GM12864 (cell line): ENCODE measurements at regions not wholly inside any gene's neighbourhood (a gene's known extent, or its start where the extent isn't known, plus 50 kb on each side); places are given as distances from the start of the nearest gene placed in this dataset.

Source experiments
- DNase-seq: peaks from one replicate; pipeline ENCODE4 v3.0.0-alpha.2; 2011; ENCODE audit warnings: low read depth
- H3K4me3 ChIP-seq: 2 replicates; pipeline ENCODE4 v1.5.1; 2011; ENCODE audit warnings: mild to moderate bottlenecking, low read depth, low read length, control low read depth
- TF ChIP-seq, protein P1 (sequence below): IDR thresholded peaks from 2 replicates; pipeline ENCODE4 v1.5.1; 2011; ENCODE audit warnings: low read depth, mild to moderate bottlenecking, moderate library complexity, low read length, control low read depth, inconsistent platforms; ENCODE audit errors: missing control alignments

DNA sequence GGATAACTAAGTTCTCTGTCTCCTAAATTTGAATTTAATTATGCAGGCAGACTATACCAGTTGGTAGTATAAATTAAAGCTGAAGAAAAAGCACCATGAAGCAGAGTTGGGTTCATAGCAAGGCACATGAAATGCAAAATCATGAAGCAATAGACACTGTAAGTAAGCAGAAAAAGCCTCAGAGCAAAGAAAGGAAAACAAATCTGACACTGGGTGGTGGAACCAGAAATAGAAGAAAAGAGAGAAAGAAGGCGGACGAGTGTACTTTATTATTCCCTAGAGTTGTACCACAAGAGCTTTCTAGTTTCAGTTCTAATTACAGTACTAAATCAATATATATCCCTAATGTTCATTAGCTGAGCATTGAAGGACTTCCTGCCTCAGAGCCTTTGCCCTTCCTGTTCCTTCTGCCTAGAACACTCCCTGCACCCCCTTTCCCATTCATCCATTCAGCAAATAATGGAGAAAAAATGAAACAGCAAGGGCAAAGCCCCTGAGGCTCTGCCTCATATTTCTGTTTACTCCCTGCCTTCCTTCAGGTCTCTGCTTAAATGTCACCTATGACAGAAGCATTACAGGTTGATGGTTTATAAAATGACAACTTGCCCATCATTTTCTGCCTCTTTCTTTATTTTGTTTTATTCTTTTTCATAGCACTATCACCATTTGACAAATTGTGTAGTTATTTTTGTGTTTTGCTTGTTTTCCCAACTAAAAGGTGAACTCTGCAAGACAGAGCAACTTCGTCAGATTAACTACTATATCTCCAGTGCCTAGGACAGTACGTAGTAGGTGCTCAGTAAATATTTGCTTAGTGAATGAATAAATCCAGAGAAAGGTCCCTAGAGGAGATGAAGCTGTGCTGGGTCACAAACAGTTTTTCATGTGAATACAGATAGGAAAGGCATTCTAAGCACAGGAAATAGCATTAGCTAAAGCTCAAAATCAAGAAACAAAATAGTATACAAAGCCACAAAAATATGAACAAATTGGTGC lies 154.0 kb upstream of the RASGEF1B start:
- TF ChIP-seq, protein P1, sequence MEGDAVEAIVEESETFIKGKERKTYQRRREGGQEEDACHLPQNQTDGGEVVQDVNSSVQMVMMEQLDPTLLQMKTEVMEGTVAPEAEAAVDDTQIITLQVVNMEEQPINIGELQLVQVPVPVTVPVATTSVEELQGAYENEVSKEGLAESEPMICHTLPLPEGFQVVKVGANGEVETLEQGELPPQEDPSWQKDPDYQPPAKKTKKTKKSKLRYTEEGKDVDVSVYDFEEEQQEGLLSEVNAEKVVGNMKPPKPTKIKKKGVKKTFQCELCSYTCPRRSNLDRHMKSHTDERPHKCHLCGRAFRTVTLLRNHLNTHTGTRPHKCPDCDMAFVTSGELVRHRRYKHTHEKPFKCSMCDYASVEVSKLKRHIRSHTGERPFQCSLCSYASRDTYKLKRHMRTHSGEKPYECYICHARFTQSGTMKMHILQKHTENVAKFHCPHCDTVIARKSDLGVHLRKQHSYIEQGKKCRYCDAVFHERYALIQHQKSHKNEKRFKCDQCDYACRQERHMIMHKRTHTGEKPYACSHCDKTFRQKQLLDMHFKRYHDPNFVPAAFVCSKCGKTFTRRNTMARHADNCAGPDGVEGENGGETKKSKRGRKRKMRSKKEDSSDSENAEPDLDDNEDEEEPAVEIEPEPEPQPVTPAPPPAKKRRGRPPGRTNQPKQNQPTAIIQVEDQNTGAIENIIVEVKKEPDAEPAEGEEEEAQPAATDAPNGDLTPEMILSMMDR: no peak
- H3K4me3 ChIP-seq: no peak overlapping the region
- no peak for DNase-seq

DNA sequence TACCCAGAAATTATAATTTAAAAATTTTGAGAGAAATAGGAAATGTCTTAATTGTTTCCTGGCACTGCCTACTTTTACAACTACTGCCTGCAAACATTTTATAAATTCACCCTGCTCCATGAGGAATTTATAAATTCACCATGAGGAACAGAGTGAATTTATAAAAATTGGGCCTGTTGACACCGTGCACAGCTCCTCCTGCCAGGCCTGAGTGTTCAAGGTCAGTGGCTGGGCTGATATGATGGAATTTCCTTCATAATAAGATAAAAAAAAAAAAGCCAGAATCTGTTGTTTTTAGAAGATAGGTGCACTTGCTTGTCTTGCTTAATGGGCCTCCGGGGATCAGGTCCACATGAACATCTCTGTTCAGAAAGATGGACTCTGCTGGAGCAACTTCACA lies 151.7 kb upstream of the RASGEF1B start:
- DNase-seq: no peak
- H3K4me3 ChIP-seq: no peak overlapping the region
- TF ChIP-seq, protein P1: no peak

DNA sequence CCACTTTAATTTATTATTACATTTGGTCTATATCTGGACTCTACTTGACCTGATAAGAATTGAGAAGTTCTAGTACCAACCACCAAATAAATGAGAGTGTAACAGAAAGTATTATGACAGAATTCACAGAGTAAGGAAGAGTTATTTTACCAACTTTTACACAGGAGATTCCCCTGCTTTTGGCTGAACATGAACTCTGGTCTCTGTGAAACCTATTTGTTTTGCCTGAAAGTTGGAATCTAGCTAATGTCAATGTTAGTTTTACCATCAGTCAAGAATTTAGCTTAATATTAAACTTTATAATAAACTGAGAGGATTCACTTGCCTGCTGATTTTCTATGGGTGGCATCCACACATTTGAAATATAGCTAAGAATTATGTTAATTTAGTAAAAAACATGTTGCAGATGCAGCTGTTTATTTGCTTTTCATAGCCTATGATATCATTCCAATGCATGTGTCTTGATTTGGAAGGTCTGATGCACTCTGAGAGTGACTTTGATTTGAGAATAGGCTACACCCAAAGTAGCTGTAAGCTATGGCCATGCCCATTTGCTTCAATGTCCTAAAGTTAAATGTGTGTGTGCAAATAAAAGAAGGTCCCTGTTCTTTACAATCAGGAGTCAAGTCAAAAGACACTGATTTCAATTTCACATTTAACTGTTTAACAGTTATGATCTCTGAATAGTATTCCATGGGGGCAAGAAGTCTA lies 150.9 kb upstream of the RASGEF1B start:
- H3K4me3 ChIP-seq: no peak overlapping the region
- DNase-seq: no peak
- TF ChIP-seq, protein P1: no peak

DNA sequence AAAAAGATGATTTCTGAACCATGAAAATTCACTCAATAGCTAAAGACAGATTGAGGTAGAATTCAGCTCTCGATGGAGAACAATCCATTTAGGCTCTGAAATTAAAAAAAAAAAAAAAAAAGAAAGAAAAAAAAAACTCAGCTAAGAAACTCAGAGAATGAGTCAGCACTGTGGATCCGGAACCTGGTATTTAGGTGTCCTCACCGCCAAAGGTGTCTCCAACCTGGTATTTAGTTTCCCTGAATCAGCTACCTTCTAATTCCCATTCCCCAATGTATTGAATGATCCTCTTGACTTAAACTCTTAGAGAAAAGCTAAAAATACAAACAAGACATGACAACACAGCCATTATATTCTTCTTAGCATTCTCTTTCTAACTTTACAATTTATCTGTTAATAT lies 150.3 kb upstream of the RASGEF1B start:
- DNase-seq: no peak
- TF ChIP-seq, protein P1: no peak
- no peak overlapping the region for H3K4me3 ChIP-seq

DNA sequence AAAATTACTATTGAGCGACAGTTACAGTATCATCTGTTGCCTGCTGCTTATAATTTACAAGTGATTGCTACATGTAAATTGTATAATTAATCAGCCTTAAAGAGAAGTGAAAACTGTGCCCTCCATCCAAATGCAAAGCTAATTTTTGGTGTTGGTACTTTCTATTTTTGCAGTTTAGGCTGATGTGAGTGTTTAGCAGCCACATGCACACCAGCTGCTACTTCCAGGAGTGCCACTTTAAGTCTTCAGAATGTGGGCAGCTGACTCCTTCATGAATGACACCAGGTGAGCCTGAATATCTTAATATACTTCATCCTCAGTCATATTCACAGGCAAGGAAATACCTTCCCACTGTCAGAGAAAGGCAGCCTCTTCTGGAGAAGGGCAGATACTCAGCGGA lies 149.8 kb upstream of the RASGEF1B start:
- H3K4me3 ChIP-seq: no peak overlapping the region
- TF ChIP-seq, protein P1: no peak
- DNase-seq: no peak

DNA sequence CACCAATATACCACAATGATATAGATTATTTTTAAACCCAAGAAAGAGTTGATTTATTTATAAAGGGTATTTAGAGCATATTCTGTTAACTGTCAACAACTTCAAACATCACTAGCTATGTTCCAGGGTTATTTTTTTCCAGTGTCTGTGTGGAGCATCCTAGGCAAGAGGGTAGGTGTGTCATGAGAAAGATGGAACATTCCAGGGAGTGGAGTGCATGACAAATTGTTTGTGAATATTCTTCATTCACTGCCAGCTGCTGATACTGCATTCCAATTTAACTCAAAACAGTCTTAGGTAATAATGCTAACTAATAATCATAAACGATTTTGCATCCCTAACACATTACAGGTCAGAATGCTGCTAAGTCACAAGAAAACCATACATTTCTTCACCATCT lies 148.7 kb upstream of the RASGEF1B start:
- no peak for DNase-seq
- TF ChIP-seq, protein P1: no peak
- H3K4me3 ChIP-seq: no peak overlapping the region

DNA sequence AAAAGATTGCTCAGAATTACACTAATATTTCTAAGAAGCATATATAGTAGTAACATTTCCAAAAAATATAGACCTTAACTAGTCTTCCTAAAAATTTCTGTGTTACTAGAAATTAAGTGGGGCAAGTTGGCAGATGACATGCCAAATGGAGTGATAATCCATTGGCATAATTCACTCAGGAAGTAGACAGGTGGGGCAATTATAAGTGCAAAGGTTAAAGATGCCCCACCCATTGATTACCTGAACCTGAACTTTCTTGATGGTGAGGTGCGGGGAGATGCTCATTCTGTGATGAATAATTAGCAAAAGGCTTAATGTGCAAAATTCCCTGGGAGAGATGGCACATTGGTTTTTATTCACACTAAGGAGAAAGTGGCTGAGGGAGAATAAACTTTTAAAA lies 145.8 kb upstream of the RASGEF1B start:
- DNase-seq: no peak
- TF ChIP-seq, protein P1: no peak
- no peak overlapping the region for H3K4me3 ChIP-seq
